ENCODE measurements at regions not wholly inside any gene's neighbourhood (a gene's known extent, or its start where the extent isn't known, plus 50 kb on each side); places are given as distances from the start of the nearest gene placed in this dataset.

DNA sequence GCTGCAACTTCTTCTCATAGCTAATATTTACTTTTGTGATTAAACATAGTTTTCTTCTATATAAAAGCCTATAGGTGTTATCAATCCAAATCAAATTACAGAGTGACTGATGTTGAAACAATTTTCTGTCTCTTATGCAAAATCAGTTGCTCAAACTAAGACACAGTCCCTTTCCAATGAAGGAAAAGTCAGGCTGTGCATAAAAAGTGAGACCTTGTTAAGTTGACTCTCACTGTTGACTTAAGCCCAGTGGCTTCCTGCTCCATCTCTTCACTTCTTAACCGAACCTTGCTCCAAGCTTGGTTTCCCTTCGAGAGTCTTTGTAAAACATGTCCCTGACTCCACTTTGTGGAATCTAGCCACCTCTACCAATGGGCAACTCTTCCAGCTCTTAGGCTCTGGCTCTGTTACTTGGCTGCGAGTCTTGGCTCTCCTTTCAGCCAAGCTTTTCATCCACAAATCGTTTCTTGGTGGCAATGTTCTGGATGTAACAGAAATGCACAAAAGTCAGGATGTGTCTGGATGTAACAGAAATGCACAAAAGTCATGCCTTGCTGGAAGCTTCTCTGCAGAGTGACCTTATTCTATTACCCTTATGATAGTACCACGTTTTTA, 118.9 kb downstream of the LIG4 start:
- CTCF ChIA-PET (ENCODE audit: low intra/inter-chr PET ratio) = no interaction called here
- in situ Hi-C loops (cut with MboI) = no loop called here
- no peak overlapping the region for H3K27ac ChIP-seq (ENCODE audit: extremely low read depth, low read depth, low read length)
- intact Hi-C loops (cut with micrococcal nuclease) = no loop called here
- H3K4me1 ChIP-seq (replicated peaks in 1 of 2; ENCODE audit: control insufficient read depth in 2 of 2, insufficient read depth in 2 of 2, low read length in 2 of 2) = no peaks in the 10 kb centered on the region
- no peak for DNase-seq (ENCODE audit: extremely low read depth in 1 of 4, low spot score in 3 of 4)
- no peak overlapping the region for H3K4me2 ChIP-seq (ENCODE audit: insufficient read depth, low read length)
- H3K4me3 ChIP-seq = no peak overlapping the region
- no peaks in the 10 kb centered on the region for H3K27me3 ChIP-seq (ENCODE audit: control insufficient read depth in 2 of 2, insufficient read depth in 2 of 2, low read length in 2 of 2)
- no peaks in the 10 kb centered on the region for H3K79me2 ChIP-seq (ENCODE audit: control insufficient read depth, insufficient read depth, low read length)
- no peaks in the 10 kb centered on the region for H3K9me3 ChIP-seq (replicated peaks; ENCODE audit: control insufficient read depth, insufficient read depth, low read depth, low read length)
- H3K9me1 ChIP-seq (ENCODE audit: control insufficient read depth, insufficient read depth, low read length) = no peaks in the 10 kb centered on the region
- BruUV-seq (replicated peaks) = no TSS peak
- H3K9ac ChIP-seq (ENCODE audit: insufficient read depth in 1 of 2, low read depth in 2 of 2, low read length in 2 of 2) = no peak overlapping the region
- no peak for FAIRE-seq
- no peak for ATAC-seq
- H4K20me1 ChIP-seq (replicated peaks; ENCODE audit: control insufficient read depth, insufficient read depth, low read length) = no peaks in the 10 kb centered on the region
- POLR2A ChIA-PET = no interaction called here
- H3K36me3 ChIP-seq (ENCODE audit: control insufficient read depth, insufficient read depth, low read length) = no peaks in the 10 kb centered on the region
- H2AFZ ChIP-seq (ENCODE audit: low read depth, low read length) = no peak overlapping the region
- WGBS (ENCODE audit: insufficient coverage, low coverage, missing lambda C conversion rate) = 0% methylated on average over 5 of the region's 5 CpGs
- TF ChIP-seq NCOR1 (IDR thresholded peaks at IDR 0.05) = no peak
- no peak for TF ChIP-seq U2AF2 (optimal IDR thresholded peaks at IDR 0.05; ENCODE audit: low read depth, low read length)
- TF ChIP-seq MTA3 (IDR thresholded peaks at IDR 0.05; ENCODE audit: borderline replicate concordance) = no peak
- no peak for TF ChIP-seq SAP30 (IDR thresholded peaks at IDR 0.05; ENCODE audit: borderline replicate concordance, insufficient read depth, low read depth, low read length, poor library complexity, severe bottlenecking)
- TF ChIP-seq U2AF1 (optimal IDR thresholded peaks at IDR 0.05; ENCODE audit: low read depth, low read length) = no peak
- TF ChIP-seq, protein P1, sequence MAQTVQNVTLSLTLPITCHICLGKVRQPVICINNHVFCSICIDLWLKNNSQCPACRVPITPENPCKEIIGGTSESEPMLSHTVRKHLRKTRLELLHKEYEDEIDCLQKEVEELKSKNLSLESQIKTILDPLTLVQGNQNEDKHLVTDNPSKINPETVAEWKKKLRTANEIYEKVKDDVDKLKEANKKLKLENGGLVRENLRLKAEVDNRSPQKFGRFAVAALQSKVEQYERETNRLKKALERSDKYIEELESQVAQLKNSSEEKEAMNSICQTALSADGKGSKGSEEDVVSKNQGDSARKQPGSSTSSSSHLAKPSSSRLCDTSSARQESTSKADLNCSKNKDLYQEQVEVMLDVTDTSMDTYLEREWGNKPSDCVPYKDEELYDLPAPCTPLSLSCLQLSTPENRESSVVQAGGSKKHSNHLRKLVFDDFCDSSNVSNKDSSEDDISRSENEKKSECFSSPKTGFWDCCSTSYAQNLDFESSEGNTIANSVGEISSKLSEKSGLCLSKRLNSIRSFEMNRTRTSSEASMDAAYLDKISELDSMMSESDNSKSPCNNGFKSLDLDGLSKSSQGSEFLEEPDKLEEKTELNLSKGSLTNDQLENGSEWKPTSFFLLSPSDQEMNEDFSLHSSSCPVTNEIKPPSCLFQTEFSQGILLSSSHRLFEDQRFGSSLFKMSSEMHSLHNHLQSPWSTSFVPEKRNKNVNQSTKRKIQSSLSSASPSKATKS (CRISPR knock-in tag; IDR thresholded peaks at IDR 0.05) = no peak
- no peak for TF ChIP-seq NFE2 (IDR thresholded peaks at IDR 0.05; ENCODE audit: low read depth)
- no peak for TF ChIP-seq NR2F6 (CRISPR knock-in tag; IDR thresholded peaks at IDR 0.05)
- TF ChIP-seq HCFC1 (IDR thresholded peaks at IDR 0.05; ENCODE audit: low read depth, low read length) = no peak
- no peak for TF ChIP-seq RUNX1 (IDR thresholded peaks at IDR 0.05; ENCODE audit: low read depth)
- TF ChIP-seq KAT8 (IDR thresholded peaks at IDR 0.05; ENCODE audit: low read depth) = no peak
- no peak for TF ChIP-seq IRF2 (CRISPR knock-in tag; IDR thresholded peaks at IDR 0.05)

Data from K562 (cell line).